Endothelial cell of umbilical vein (primary cell): ENCODE measurements at regions not wholly inside any gene's neighbourhood (a gene's known extent, or its start where the extent isn't known, plus 50 kb on each side); places are given as distances from the start of the nearest gene placed in this dataset.

Source experiments
- BruUV-seq: library from RNA; stranded (reverse); fragments of 400-500 nt; replicated peaks from 2 replicates; lab custom pipeline; 2021; lab: Mats Ljungman, UMichigan
- CTCF ChIA-PET: fragments of 300-600, 350-600 bp; sonication (Branson Sonifier 250); formaldehyde crosslinking; loops from one replicate; lab custom pipeline; 2021; ENCODE audit warnings: antibody characterized with exemption, inconsistent platforms; lab: Charles Lee
- POLR2A ChIA-PET: fragments of 300-600, 350-600 bp; sonication (Branson Sonifier 250); formaldehyde crosslinking; loops from one replicate; lab custom pipeline; 2021; ENCODE audit warnings: antibody characterized with exemption, inconsistent platforms; lab: Charles Lee
- DNase-seq: peaks from one replicate; pipeline ENCODE4 v3.0.0-alpha.2; 2011; ENCODE audit warnings: low read depth, low spot score
- FAIRE-seq: peaks from 2 replicates; lab custom pipeline; 2011; peaks lifted over from hg19 to GRCh38; lab: Jason Lieb, UNC
- H2AFZ ChIP-seq: 2 replicates; pipeline ENCODE4 v1.6.0; 2012; ENCODE audit warnings: low read depth, low read length, control low read depth, inconsistent platforms
- H3K27ac ChIP-seq: 2 replicates; pipeline ENCODE4 v1.5.1; 2011; ENCODE audit warnings: low read depth, mild to moderate bottlenecking, control low read depth, low read length, moderate library complexity; ENCODE audit not compliant: insufficient read depth
- H3K27me3 ChIP-seq, 2 experiments: 2 replicates each; pipeline versions ENCODE4 v1.6.0 to v1.6.1; 2011; ENCODE audit warnings: low read length in 2 of 2, mixed read lengths in 1 of 2; ENCODE audit not compliant: control insufficient read depth in 2 of 2, insufficient read depth in 2 of 2
- H3K36me3 ChIP-seq, 2 experiments: 2 replicates in 1 of 2; 3 replicates in 1 of 2; pipeline ENCODE4 v1.5.1; 2011; ENCODE audit warnings: low read length in 2 of 2, mild to moderate bottlenecking in 1 of 2, moderate library complexity in 1 of 2; ENCODE audit not compliant: control insufficient read depth in 2 of 2, insufficient read depth in 2 of 2; ENCODE audit errors: extremely low read depth in 1 of 2
- H3K4me1 ChIP-seq: 3 replicates; pipeline ENCODE4 v1.5.1; 2011; ENCODE audit warnings: mild to moderate bottlenecking, low read length; ENCODE audit not compliant: control insufficient read depth, insufficient read depth; ENCODE audit errors: extremely low read depth
- H3K4me2 ChIP-seq: 2 replicates; pipeline ENCODE4 v1.6.1; 2011; ENCODE audit warnings: low read length, control low read depth, mixed read lengths; ENCODE audit not compliant: insufficient read depth
- H3K4me3 ChIP-seq, 3 experiments: fragments of 200-600 bp in 1 of 3; sonication (generic), shearing (Covaris generic) in 1 of 3; replicated peaks in 1 of 3; 2 replicates each; pipeline ENCODE4 v1.5.1; 2011 to 2016; ENCODE audit warnings: control low read depth in 3 of 3, low read length in 3 of 3, mild to moderate bottlenecking in 2 of 3, inconsistent platforms in 1 of 3, low read depth in 1 of 3, moderate library complexity in 1 of 3; ENCODE audit not compliant: insufficient read depth in 1 of 3
- H3K79me2 ChIP-seq: 2 replicates; pipeline ENCODE4 v1.6.0; 2012; ENCODE audit warnings: low read length, inconsistent platforms; ENCODE audit not compliant: control insufficient read depth, insufficient read depth
- H3K9ac ChIP-seq: replicated peaks from 2 replicates; pipeline ENCODE3; 2011; ENCODE audit warnings: low read length, control low read depth; ENCODE audit not compliant: insufficient read depth; ENCODE audit errors: extremely low read depth
- H3K9me1 ChIP-seq: replicated peaks from 3 replicates; pipeline ENCODE4 v1.6.0; 2011; ENCODE audit warnings: mild to moderate bottlenecking, low read length; ENCODE audit not compliant: control insufficient read depth, insufficient read depth; ENCODE audit errors: extremely low read depth
- H3K9me3 ChIP-seq: replicated peaks from 2 replicates; pipeline ENCODE4 v1.5.1; 2012; ENCODE audit warnings: low read length, inconsistent platforms; ENCODE audit not compliant: control insufficient read depth, insufficient read depth
- H4K20me1 ChIP-seq: replicated peaks from 2 replicates; pipeline ENCODE3; 2011; ENCODE audit warnings: mild to moderate bottlenecking, low read length; ENCODE audit not compliant: control insufficient read depth, insufficient read depth; ENCODE audit errors: extremely low read depth
- EZH2 ChIP-seq: IDR thresholded peaks from 2 replicates; pipeline ENCODE4 v1.6.1; 2012; ENCODE audit warnings: borderline replicate concordance, low read depth, mild to moderate bottlenecking, moderate library complexity, low read length, inconsistent platforms; ENCODE audit not compliant: severe bottlenecking
- FOS ChIP-seq: IDR thresholded peaks from 2 replicates; pipeline ENCODE4 v1.6.1; 2011; ENCODE audit warnings: mild to moderate bottlenecking, low read length, moderate library complexity, borderline replicate concordance; ENCODE audit not compliant: insufficient read depth
- GATA2 ChIP-seq: IDR thresholded peaks from 2 replicates; pipeline ENCODE4 v1.7.0; 2011; ENCODE audit warnings: low read depth, mild to moderate bottlenecking, moderate library complexity, mixed read lengths, low read length; ENCODE audit not compliant: insufficient read length, insufficient read depth
- JUN ChIP-seq: IDR thresholded peaks from 2 replicates; pipeline ENCODE4 v1.6.1; 2011; ENCODE audit warnings: borderline replicate concordance, low read depth; ENCODE audit not compliant: insufficient read length, insufficient read depth
- MYC ChIP-seq: IDR thresholded peaks from one replicate; pipeline ENCODE4 v1.6.1; 2011; ENCODE audit warnings: mild to moderate bottlenecking, low read depth, low read length
- POLR2A ChIP-seq: IDR thresholded peaks from 2 replicates; pipeline ENCODE4 v1.6.1; 2012; ENCODE audit warnings: low read depth, mild to moderate bottlenecking, control low read depth, low read length
- POLR2AphosphoS5 ChIP-seq: IDR thresholded peaks from 2 replicates; pipeline ENCODE4 v1.6.1; 2012; ENCODE audit warnings: low read depth, mild to moderate bottlenecking, control low read depth, low read length, moderate library complexity; ENCODE audit not compliant: insufficient read depth
- dilution Hi-C: fragments of 300-500 bp; cut with MboI; formaldehyde crosslinking; loops from one replicate; pipeline ENCODE4 v1.15.0; 2019; ENCODE audit warnings: low sequenced_read_pairs; ENCODE audit not compliant: extremely low pct_ligation_motif_present
- intact Hi-C: fragments of 100-400 bp; cut with micrococcal nuclease; formaldehyde crosslinking; loops from one replicate; pipeline ENCODE4 v1.10.0; 2022
- TF ChIP-seq, protein P1 (sequence below): IDR thresholded peaks from 2 replicates; pipeline ENCODE4 v1.6.1; 2011; ENCODE audit not compliant: insufficient read depth, insufficient read length
- TF ChIP-seq, protein P2 (sequence below), 2 donors: IDR thresholded peaks; 1 replicate in 1 of 2; 2 replicates in 1 of 2; pipeline ENCODE4 v1.5.1; 2011; ENCODE audit warnings: low read length in 2 of 2, mild to moderate bottlenecking in 2 of 2, moderate library complexity in 2 of 2, control low read depth in 1 of 2, inconsistent platforms in 1 of 2, low read depth in 1 of 2; ENCODE audit not compliant: insufficient read depth in 1 of 2; ENCODE audit errors: extremely low read depth in 1 of 2

DNA sequence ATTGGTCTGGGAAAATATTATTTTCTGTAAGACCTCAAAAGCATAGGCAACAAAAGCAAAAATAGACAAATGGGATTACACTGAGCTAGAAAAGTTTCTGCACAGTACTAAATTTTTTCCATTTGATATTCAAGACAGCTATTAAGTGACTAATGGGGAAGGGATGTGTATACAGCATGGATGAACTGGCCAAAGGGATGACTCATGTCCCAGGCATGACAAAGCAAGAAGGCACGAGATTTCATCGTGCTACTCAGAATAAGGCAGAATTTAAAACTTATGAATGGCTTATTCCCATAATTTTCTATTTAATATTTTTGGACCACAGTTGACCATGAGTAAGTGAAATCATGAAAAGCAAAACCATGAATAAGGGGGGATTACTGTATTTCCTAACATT lies 1250.1 kb upstream of the GYPC start:
- Histone ChIP-seq H3K36me3 (no peaks in the 10 kb centered on the region), H3K4me1 (no peaks in the 10 kb centered on the region), H3K27me3 (no peaks in the 10 kb centered on the region), H3K79me2 (no peaks in the 10 kb centered on the region), H3K4me2 (no peak overlapping the region), H3K27ac (no peak overlapping the region), H3K9ac (no peak overlapping the region), H3K9me3 (peaks cover 2% of the 10 kb centered on the region), H3K4me3 (no peak overlapping the region), H4K20me1 (no peaks in the 10 kb centered on the region), H3K9me1 (no peaks in the 10 kb centered on the region), H2AFZ (no peak overlapping the region)
- no peak for TF ChIP-seq POLR2A
- no peak for TF ChIP-seq POLR2AphosphoS5
- TF ChIP-seq FOS = no peak
- TF ChIP-seq MYC = no peak
- TF ChIP-seq GATA2 = no peak
- TF ChIP-seq, protein P1, sequence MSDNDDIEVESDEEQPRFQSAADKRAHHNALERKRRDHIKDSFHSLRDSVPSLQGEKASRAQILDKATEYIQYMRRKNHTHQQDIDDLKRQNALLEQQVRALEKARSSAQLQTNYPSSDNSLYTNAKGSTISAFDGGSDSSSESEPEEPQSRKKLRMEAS = no peak
- no peak for TF ChIP-seq EZH2
- no peak for TF ChIP-seq JUN
- TF ChIP-seq, protein P2, sequence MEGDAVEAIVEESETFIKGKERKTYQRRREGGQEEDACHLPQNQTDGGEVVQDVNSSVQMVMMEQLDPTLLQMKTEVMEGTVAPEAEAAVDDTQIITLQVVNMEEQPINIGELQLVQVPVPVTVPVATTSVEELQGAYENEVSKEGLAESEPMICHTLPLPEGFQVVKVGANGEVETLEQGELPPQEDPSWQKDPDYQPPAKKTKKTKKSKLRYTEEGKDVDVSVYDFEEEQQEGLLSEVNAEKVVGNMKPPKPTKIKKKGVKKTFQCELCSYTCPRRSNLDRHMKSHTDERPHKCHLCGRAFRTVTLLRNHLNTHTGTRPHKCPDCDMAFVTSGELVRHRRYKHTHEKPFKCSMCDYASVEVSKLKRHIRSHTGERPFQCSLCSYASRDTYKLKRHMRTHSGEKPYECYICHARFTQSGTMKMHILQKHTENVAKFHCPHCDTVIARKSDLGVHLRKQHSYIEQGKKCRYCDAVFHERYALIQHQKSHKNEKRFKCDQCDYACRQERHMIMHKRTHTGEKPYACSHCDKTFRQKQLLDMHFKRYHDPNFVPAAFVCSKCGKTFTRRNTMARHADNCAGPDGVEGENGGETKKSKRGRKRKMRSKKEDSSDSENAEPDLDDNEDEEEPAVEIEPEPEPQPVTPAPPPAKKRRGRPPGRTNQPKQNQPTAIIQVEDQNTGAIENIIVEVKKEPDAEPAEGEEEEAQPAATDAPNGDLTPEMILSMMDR (IDR thresholded peaks at IDR 0.05; ENCODE audit: extremely low read depth in 1 of 2, insufficient read depth in 1 of 2, low read depth in 1 of 2, low read length in 2 of 2) = no peak
- dilution Hi-C loops (no loop called here), intact Hi-C loops (no loop called here)
- DNase-seq (no peak), FAIRE-seq (peak; percentile 48)
- CTCF ChIA-PET = no interaction called here
- POLR2A ChIA-PET = no interaction called here
- BruUV-seq = no TSS peak
